GM19328 (cell line): ENCODE measurements at regions not wholly inside any gene's neighbourhood (a gene's known extent, or its start where the extent isn't known, plus 50 kb on each side); places are given as distances from the start of the nearest gene placed in this dataset.
"Not testable (repeated sequence)": the region's sequence is repeated elsewhere in the genome, so short reads cannot be mapped to it uniquely, and the experiment has no call there.

Experiments
- ATAC-seq: cut with Tn5 transposase; IDR thresholded peaks from one replicate; pipeline ENCODE4 v1.9.1; 2021; ENCODE audit warnings: mild to moderate bottlenecking, moderate library complexity; ENCODE audit not compliant: unreplicated experiment

GRCh38 chr9:29609282-29609681, 2036.0 kb upstream of the C9orf72 start:
- no peak for ATAC-seq

DNA sequence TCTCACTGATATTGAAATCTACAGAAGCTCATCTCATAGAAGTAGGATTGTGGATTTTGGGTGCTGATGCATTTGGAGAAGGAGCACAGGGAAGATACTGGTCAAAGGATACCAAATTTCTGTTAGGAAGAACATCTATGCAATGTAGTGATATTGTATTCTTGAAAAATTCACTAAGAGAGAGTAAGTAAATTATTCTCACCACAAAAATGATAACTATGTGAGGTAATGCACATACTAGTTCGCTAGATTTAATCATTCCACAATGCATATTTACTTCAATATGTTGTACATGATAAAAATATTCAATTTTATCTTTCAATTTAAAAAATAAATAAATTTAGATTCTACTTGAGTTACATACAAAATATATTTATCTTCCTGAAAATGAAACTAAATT, 2040.5 kb upstream of the C9orf72 start:
- ATAC-seq = no peak

DNA sequence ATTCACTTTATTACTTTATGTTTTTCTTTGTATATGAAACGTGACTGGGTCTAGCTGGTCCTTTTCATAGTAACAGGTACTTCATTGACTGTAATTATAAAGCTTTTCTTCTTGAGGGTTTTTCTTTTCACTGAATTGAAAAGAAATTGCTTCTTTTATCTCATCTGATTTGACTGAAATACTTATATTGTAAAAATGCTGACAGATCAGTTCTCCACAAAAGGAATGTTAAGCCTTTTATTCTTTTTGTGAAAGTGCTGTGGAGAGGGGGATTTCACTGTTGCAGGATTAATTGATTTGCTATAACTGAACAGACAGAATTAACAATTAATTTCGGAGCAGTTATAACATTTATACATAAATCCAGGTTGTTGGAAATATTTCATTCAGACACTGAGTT, 2043.6 kb upstream of the C9orf72 start:
- ATAC-seq = no peak

- ATAC-seq = no peak
Observed at GRCh38 chr9:29625292-29625731, 2052.0 kb upstream of the C9orf72 start.

DNA sequence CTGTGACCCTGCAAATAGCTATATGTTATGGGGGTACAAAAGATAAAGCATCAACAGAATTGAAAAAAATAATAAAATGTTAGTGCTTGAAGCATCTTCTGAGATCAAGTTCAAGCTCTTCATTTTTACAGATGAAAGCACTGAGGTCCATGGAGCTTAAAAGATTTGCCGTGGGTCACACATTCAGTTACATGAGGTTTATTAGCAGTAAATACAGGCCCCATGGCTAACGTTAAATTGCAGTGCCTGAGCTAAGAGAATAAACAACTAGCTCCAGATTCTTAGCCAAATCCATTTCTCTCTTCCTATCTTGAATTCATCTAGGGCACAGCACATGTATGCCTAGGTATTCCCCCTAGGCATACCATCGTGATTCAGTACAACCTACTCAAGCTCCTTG, 2052.7 kb upstream of the C9orf72 start:
- ATAC-seq = no peak

GRCh38 chr9:29628856-29629255, 2055.6 kb upstream of the C9orf72 start:
- not testable (repeated sequence) for ATAC-seq

GRCh38 chr9:29637471-29638237, 2064.4 kb upstream of the C9orf72 start:
- no peak for ATAC-seq

GRCh38 chr9:29640507-29640906, 2067.2 kb upstream of the C9orf72 start:
- no peak for ATAC-seq

- no peak for ATAC-seq
Observed at GRCh38 chr9:29644514-29644913, 2071.2 kb upstream of the C9orf72 start.

- ATAC-seq = no peak
Observed at GRCh38 chr9:29647451-29647850, 2074.2 kb upstream of the C9orf72 start.

DNA sequence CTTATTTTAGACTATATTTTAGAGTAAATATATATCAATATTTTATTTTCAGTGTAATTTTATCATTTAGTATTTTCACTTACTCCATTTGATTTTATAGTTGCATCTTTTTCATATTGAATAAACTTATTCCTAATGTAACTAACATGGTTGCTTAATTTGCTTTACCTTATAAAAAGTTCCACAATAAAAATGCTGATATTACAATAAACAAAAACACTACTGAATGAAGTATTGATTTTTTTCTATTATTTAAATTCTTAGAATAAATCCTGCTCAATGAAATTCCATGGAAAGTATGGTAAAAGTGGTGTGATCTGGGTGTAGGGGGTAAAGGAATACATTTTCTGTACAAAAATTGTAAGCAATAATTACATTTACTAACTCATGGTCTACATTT, 2074.9 kb upstream of the C9orf72 start:
- no peak for ATAC-seq

DNA sequence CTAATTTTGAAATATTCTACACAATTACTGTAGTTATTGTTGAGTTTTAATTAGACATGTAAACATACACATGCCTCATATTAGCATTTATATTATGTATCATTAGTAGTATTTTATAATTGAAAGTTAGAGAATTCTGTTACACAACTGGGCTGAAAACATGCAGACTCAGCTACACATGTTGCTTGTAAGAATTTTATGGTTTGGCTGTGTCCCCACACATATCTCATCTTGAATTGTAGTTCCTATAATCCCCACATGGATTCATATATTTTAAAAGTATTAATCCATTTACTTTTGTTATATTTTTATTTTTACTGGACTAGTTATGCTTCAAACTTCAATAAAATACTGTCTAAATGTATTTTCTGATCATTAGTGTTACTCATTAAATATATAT, 2075.3 kb upstream of the C9orf72 start:
- no peak for ATAC-seq

DNA sequence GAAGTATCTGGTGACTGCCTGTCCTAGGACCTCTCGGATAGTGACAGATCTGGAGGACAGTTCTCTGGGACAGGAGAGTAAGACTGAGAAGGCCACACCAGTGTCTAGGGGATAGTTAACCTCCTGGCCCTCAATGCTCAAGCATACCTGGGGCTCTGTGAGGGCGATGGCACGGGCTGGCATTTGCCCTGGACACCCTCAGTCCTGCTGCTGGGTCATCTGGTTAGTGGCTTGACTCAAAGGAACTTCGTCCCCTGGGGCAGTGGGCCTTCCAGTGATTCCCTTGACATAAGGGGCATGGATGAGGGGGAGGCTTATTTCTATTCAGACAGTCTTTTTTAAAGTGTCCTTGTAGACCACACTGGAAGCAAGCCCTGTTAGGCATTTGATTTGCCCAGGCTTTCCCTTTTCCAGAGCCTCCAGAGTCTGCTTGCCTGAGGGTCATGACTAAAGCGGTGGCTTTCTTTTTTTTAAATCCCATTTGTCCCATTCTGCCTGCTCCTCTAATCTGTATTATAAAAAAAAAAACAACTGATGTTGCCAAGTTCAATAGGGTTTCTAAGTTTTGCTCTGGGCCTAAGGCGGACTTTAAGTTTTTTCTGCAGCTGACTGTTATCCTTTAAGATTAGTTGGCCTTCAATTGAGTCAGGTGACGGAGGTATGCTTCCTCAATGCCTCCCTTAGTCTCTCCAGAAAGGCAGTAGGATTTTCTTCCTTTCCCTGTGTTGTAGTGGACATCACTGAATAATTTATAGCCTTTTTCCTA, 2083.5 kb upstream of the C9orf72 start:
- ATAC-seq = no peak

GRCh38 chr9:29657821-29658220, 2084.5 kb upstream of the C9orf72 start:
- no peak for ATAC-seq

DNA sequence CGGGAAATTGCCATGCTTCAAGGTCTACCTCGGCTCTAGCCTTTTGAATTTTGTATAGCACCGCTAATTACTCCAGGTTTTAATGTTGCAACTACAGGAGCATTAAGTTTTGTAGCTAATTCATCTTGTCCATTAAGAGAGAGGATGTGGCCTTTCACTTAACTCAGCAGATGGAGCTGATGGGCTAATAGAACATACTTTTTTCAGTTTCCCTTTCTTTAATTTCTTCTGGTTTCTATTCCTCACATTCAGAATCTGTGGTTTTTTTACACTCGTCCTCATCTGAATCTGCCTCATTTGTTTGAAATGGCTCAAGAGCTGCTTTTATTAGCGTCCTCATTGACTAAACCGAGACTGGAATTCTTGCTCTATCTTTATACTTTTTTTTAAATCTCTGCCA, 2085.7 kb upstream of the C9orf72 start:
- no peak for ATAC-seq

GRCh38 chr9:29659736-29660135, 2086.5 kb upstream of the C9orf72 start:
- no peak for ATAC-seq

DNA sequence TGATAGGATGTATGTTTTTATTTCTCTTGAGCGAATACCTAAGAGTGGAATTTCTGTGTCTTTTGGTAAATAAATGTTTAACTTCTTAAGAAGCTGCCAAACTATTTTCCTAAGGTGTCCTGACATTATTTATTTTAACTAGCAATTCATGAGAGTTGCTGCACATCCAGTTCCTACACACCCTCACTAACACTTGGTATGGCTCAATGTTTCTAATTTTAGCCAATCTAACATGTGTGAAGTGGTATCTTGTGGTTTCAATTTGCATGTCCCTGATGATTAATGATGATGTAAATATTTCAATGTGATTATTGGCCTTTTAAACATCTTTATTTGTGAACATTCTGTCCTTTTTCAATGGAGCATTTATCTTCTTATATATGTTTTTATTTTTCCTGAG, 2095.5 kb upstream of the C9orf72 start:
- ATAC-seq = no peak

DNA sequence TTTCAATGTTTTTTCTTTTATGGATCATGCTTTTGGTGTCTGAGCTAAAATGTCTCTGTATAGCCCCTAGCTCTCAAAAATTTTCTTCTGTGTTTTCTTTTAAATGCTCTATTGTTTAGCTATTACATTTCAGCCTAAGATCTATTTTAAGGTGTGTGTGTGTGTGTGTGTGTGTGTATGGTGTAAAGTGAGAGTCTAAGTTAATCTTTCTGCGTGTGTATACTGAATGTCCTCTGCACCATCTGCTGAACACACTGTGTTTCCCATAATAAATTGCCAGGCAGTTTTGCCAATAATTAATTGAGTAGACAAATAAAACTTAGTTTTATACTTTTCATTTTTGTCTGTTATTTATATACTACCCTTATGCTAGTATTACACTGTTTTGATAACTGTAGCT, 2096.3 kb upstream of the C9orf72 start:
- no peak for ATAC-seq

- no peak for ATAC-seq
Observed at GRCh38 chr9:29685531-29685930, 2112.2 kb upstream of the C9orf72 start.

GRCh38 chr9:29691145-29691544, 2117.9 kb upstream of the C9orf72 start:
- no peak for ATAC-seq

GRCh38 chr9:29691758-29692407, 2118.6 kb upstream of the C9orf72 start:
- no peak for ATAC-seq

GRCh38 chr9:29697011-29697410, 2123.7 kb upstream of the C9orf72 start:
- ATAC-seq = no peak
